GM21529 (cell line): ENCODE measurements at regions not wholly inside any gene's neighbourhood (a gene's known extent, or its start where the extent isn't known, plus 50 kb on each side); places are given as distances from the start of the nearest gene placed in this dataset.
"Not testable (repeated sequence)": the region's sequence is repeated elsewhere in the genome, so short reads cannot be mapped to it uniquely, and the experiment has no call there.

Source experiments
- ATAC-seq: cut with Tn5 transposase; IDR thresholded peaks from one replicate; pipeline ENCODE4 v1.9.1; 2021; ENCODE audit not compliant: unreplicated experiment

DNA sequence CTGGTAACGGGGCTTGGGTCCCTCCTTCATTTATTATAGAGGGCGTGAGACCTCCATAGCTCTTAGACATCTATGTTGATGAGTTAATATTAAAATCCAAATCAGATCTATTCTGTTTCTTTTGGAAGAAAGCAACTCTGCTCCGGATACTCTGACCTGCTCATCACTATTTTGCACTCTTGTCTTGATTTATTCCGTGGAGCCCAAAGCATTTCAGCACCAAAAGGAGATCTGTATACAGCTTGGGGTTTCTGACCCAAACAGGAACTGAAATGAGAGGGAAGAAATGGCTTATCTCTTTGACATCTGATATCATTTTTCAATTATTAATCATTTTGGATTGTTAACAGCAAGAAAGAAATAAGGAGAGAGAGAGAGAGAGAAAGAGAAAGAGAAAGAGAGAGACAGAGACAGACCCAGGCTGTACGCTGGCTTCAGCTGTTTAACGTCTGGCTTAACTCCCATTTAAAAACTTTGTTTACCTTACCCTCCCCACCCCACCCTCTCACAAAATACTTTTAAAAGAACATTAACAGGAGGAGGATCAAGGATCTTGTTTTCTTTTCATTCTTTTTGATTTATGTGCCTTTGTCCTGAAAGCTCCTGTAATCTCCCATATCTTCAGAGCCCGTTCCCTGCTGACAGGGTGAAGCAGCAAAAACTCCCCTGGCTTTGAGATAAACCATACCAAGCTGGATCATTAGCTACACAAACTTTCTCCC, 231.4 kb upstream of the TUT7 start:
- no peak for ATAC-seq

DNA sequence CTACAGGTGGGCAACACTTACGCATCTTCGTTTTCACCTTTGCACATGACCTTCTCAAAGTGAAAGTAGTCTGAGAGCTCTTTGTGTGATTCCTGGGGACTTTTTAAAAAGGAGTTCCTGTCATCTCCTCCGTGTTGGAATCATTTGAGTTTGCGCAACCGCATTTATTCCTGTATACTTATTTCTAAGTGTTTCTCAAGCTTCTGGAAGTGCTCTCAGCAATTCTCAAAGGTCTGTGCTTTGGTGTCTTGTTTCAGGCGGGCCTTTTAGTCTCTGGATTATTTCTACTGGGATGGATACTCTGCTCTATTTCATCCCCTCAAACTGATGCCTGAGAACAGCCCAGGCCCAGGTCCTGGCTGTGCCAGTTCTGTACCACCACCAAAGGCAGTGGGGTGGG, 226.5 kb upstream of the TUT7 start:
- ATAC-seq: no peak

DNA sequence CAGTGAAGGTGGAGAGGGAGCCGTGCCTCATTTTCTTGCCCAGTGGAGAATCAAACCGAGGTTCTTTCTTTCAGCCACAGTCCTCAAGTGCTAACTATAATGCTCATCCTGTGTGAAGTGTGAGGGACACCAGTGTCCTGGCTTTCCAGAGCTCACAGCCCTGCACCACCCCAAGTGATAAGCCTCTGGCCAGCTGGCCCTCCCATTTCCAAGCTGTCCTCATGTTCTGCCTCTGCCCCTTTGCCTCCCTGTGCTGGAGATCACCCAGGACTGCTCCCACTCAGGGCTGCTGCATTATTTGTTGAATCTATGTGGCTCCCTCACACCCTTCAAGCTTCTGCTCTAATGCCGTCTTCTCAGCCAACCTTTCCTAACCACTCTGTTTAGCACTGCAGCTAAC, 224.5 kb upstream of the TUT7 start:
- no peak for ATAC-seq

DNA sequence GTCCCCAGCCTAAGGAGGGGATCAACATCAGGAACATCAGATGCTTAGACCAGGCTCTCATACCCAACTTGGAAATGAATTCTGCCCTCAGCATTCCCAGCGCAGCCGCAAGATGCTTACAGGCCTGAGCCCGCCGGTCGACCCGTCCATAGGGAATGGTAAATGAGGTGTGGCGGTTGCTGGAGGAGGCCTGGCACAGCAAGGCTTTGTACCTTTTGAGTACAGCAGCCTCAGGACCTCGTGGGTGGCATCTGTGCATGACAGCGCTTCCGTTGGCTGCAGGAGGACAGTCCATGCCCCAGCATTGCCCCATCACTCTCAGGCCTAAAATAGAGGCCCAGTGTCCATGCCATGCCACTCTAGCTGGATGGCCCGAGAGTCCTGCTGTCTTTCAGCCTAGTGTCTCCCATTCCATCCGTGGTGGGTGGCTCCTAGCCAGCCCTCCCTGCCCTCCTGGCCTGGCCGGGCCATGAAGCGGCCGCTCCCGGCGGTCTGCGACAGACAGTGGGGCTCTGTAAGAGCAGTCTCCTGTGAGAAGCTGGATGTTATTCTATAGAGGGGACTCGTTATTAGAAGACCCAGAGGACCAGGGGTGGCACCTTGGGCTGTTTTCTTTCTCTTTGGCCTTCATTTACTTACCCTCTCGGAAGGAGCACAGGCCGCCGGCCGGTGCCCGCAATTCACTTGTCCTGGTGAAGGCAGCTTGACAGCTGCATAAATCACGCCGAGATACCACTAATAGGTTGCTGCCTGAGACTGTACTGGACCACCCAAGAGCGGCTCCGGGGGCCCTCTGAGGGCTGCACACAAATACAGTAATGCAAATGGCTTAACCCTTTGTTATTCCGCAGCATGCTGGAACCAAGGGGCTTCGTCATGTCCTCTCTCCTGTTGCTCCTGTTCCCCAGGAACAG, 223.5 kb upstream of the TUT7 start:
- no peak for ATAC-seq

DNA sequence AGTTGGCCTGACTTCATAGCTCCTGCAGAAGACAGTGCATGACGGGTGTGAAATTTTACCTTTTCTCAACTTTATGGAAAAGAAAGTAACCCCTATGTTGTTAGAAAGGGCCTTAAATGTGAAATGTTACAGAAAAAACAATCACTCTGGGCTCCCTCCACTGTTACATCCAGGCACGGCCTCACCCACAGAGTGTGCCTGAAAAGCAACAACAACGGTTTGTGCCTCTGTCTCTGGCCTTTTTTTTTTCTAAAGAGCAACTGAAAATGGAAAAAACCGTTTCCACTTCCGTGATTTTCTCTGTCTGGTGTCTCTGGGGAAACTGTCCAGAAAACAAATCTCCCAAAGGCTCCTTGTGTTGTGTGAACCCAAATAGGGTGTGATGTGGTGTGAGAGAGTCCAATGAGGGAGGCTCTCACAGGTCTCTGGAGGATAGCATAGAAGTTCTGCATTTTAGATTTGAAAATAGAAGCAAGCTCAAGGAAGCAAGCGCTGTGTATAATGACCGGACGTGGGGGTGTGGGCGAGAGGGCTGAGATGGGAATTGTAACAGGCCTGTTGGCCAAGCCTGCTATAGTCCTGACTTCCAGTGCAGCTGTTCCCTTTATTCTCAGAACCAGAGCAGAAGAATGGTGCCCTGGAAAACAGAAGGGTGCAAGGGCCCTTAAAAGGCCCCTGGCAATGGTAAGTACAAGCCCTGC, 221.8 kb upstream of the TUT7 start:
- ATAC-seq: no peak

DNA sequence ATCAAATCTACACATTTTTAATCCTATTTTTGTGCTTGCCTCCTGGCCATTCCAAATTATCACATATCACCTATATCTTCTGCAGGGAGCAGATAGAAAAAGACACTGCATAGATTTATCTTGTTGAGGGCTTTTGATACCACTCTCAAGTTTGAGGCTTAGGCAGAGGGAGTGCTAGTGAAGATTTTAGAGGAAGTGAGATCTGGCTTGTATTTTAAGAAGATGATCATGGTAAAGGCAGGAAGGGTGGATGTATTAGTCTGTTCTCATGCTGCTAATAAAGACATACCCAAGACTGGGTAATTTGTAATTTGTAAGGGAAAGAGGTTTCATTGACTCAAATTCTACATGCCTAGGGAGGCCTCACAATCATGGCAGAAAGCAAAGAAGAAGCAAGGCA, 220.9 kb upstream of the TUT7 start:
- ATAC-seq: no peak

DNA sequence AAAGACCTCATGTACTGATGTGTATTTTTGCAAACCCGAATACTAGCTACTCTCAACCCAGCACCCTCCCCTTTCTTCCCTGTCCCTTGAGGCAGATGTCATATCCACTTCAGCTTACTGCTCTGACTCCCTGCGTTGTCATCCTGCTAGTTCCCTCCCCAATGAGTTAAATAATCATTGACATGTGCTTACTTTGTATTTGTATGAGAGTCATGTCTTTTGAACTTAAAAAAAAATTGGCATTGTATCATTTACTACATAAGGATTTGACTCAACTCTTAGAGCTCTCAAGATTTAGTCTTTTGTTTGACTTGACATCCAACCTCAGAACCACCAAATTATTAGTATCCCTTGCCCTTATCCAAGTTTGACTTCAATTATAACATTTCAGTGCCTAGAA, 219.7 kb upstream of the TUT7 start:
- no peak for ATAC-seq

DNA sequence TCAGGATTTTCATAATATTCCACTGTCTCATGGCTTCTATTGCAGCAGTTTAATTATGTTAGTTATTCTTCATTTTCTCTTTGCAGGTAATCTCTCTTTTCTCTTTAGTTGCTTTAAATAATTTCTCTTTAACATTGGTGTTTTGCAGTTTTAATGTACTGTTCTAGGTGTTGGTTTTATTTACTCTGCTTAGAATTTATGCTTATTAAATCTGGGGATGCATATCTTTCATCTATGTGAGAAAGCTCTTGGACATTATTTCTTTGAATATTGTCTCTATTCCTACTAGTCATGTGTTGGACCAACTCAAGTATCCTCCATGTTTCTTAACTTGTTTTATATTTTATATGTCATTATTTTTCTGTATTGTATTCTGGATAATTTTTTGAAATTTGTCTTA, 218.7 kb upstream of the TUT7 start:
- no peak for ATAC-seq

DNA sequence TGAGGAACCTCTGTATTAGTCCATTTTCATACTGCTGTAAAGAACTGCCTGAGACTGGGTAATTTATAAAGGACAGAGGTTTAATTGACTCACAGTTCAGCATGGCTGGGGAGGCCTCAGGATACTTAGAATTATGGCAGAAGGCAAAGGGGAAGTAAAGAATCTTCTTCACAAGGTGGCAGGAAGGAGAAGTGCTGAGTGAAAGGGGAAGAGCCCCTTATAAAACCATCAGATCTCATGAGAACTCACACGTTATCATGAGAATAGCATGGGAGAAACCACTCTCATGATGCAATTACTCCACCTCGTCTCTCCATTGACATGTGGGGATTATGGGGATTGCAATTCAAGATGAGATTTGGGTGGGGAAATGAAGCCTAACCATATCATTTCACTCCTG, 211.4 kb upstream of the TUT7 start:
- ATAC-seq: not testable (repeated sequence)

DNA sequence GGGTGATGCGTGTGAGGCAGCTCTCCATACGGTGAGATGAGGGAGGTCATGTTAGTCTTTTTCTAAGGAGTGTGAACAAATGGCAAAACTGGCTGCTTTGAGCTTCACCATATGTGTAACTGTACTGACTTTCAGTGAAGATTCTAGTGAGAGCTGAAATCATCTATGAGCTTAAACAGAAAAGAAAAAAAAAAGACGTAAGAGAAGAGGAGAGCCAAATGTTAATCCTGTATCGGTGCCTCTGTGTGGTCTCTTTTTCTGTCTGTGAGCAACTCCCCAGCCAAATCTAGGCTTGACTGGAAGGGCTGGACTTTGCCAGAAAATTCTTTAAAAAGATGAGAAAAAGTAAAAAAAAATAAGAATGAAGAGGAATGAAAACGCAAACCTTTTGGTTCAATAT, 209.7 kb upstream of the TUT7 start:
- ATAC-seq: no peak

DNA sequence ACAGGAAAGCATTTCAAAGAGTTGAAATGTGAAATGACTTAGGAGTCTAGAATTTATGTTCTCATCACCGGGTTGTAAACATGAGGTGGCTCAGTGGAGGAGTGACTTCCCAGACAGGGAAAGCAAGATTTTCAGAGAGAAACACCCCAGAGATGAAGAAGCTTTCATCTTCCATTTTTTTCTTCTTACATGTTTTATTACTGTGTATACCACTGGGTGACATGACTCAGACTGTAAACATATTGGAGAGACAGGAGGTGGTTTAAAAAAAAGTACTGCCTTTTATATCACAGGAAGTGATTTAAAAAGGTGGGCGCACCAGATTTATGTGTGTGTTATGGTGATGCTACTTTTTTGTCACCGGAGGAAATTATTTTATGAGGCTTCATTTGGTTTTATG, 209.1 kb upstream of the TUT7 start:
- ATAC-seq: no peak

DNA sequence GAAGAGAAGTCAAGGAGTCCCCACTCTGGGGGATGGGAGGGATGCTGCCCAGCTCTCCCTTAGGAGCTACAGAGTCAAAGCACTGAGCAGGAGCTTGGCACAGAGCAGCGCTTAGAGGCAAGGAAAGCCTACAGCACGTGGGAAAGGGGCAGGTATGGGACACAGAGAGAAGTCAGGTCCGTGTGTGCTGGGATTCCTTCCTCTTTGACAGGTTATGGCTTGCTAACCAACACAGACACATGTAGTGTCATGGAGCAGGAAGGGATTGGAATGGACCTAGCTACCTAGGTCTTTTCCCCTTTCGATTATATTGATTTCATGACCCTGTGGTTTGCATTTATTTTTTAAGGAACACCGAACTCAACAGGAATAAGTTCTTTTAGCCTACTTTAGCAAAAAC, 208.5 kb upstream of the TUT7 start:
- no peak for ATAC-seq

DNA sequence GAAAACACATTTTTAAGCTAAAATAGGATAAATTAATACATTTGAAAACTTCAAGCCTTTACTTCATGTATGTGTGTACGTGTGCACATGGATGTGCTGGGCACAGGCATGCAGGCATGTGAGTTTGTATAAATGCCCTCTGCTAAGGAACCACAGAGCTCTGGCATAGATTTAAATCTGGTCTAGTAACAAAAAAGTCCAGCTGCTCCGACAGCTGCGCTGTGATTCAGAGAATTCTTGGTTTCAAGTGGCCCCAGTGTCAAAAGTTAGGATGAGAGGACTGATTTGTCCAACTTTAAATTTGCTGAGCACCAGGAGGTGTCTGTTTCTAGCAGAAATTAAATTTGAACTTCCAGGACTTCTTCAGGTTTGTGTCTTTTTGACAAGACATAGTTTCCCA, 203.7 kb upstream of the TUT7 start:
- no peak for ATAC-seq

DNA sequence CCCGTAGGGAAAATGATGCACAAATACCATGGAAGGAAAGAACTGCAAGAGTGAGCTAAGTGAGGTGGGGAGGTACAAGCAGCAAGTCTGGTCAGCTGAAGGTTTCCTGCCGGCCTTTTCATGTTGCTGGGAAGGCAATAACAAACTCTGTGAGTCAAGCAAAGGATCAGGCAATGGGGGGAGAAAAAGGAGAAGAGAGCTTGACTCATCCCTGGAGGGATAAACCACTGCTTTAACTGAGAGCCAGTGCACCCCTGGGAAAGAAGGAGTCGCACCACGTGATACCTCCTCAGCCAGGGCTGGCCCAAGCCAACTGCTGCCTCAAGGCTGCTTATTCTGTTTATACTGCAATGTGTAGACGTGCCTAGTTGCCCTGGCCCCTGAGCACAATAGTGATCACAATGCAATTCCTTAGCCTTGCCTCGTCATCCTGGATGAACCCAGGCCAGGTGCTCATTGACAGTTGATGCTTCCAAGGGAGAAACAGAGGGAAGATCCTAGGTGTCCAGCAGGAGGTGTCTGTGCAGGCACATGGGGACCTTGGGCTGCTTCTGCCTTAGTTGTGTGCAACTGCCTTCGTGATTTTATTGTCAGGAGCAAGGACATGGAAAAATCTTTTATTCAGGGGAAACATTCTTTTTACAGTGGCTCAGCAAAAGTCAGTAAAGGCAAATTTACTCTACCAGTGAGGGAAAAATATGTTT, 203.0 kb upstream of the TUT7 start:
- ATAC-seq: no peak

DNA sequence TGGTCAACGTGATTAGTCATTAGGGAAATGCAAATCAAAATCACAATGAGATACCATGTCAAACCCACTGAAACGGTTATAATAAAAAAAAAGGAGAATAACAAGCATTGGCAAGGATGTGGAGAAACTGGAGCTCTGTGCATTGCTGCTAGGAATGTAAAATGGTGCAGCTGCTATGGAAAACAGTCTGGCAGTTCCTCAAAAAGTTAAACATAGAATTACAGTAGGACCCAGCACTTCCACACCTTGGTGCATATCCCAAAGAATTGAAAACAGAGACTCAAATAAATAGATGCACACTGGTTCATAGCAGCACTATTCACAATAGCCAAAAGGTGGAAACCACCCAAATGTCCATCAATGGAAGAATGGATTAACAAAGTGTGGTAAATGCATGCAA, 201.5 kb upstream of the TUT7 start:
- no peak for ATAC-seq

DNA sequence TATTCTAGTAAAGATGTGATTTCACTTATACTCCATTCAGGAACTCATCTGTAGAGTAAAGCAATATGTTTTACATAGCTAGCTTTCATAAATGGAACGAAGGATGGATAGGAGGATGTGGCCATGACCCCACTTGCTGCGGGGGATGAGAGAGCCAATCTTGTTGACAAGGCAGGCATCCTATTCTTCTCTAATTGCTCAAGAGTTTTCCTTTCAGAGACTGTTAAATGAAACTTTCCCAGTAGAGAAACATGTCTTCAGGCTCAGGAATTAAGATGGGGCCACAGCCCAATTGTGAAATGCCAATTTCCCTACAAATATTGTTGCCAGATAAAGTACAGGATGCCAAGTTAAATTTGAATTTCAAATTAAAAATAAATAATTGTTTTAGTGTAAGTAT, 196.2 kb upstream of the TUT7 start:
- no peak for ATAC-seq

DNA sequence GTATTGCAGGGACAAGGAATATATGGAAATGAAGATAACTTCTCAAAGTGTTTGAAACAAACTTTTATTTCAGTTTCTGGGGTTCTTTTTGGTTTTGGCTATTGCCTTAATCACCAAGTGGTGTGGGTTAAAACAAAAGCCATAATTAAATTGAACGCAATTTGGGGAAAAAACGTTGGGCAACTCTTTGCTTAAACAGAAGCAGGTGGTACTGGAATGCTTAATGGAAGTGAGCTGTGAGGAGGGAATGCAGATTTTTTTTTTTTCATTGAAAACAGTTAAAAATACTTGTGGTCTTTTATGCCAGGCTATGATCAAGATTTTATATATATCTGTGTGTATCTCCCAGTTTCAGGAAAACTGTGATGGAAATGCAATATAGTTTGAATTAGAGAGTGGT, 195.7 kb upstream of the TUT7 start:
- no peak for ATAC-seq

DNA sequence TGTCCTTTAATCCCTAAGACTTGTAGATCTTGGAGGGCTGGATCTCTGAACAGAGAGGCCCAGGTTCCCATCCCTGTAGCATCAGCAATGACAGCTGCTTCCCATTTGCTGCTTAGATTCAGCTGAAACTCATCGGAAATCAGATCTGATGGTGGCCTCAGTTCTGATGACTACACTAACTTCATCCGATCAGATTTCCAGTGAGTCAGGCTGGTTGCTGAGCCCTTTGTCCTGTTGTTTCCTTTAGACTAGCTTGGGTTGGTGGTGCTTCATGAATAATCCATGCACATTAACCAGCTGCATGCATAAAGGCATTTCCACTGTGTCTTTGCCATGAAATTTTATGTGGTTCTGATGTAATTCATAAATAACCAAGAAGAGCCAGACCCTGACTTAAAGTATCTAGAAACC, 195.2 kb upstream of the TUT7 start:
- no peak for ATAC-seq

DNA sequence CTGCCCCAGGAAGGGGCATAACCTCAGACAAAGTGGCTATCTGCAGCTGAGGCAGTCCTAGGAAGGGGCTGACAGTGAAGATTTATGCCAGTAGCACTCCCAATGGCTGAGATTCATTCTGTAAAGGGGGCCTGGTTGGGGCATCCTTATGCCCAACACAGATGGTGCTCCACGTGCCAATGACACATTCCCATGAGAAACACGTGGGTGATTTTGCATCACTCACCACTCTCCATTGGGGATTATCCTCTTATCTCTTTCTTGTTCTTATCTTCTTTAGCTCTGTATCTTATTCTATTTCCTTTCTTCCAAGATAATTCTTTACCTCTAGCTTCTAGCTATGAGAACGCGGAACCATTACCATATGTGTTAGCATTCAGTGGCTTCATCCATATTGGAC, 194.0 kb upstream of the TUT7 start:
- ATAC-seq: no peak

DNA sequence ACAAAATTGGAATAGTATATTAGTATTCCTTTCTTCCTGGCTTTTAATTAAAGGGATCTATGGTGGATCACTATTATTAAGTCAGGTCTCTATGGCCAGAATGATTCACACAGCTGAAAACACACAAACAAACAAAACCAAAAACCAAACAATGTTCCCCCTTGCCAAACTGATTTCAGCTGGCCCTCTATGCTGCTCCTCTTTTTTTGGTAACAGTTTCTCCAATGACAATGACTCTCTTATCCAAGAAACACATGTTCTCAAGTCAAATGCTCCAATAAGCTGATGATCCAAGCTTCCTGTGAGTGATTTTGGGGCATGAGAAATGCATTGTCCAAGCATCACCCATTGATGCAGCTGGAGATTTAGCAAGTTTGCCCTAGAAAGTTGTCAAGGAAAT, 193.4 kb upstream of the TUT7 start:
- ATAC-seq: no peak

DNA sequence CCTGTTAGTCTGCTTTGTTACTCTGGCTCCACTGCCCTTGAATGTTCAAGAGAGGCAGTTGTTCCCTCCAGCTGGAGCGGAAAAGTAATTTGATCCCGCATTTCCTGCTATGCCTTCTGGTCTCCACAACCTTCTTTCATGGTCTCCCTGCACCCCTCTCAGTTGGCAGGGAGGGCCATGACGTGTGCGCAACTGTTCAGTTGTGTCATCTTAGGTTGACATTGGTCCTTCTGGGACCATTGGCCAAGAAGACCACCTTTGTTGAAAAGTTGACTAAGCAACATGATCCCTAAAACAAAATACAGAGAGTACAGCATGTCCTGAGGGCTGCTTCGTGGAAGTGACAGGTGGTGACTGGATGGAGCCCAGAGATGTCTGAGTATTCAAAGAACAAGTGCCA, 192.5 kb upstream of the TUT7 start:
- ATAC-seq: no peak
